H1 (cell line): ENCODE measurements at regions not wholly inside any gene's neighbourhood (a gene's known extent, or its start where the extent isn't known, plus 50 kb on each side); places are given as distances from the start of the nearest gene placed in this dataset.

Experiments used
- CTCF ChIA-PET: fragments of 300-600 bp; sonication (Branson Sonifier 250); formaldehyde crosslinking; loops from one replicate; lab custom pipeline; 2021; ENCODE audit not compliant: partially characterized antibody; lab: Charles Lee
- POLR2A ChIA-PET: fragments of 300-600 bp; sonication (Branson Sonifier 250); formaldehyde crosslinking; loops from one replicate; lab custom pipeline; 2021; ENCODE audit warnings: inconsistent platforms; ENCODE audit not compliant: partially characterized antibody; lab: Charles Lee
- DNase-seq, 2 experiments: peaks; one replicate each; pipeline versions ENCODE4 v3.0.0 to v3.0.0-alpha.2; 2010 to 2022; ENCODE audit warnings: low spot score in 2 of 2, low read depth in 1 of 2, mixed read lengths in 1 of 2
- FAIRE-seq: peaks from 2 replicates; lab custom pipeline; 2011; peaks lifted over from hg19 to GRCh38; lab: Jason Lieb, UNC
- H2AFZ ChIP-seq: 2 replicates; pipeline ENCODE4 v1.8.1; 2012; ENCODE audit warnings: low read length, inconsistent platforms
- H2AK5ac ChIP-seq: 2 replicates; pipeline ENCODE4 v1.6.1; 2013; ENCODE audit warnings: low read depth, low read length
- H2BK120ac ChIP-seq: replicated peaks from 2 replicates; pipeline ENCODE3; 2013; ENCODE audit warnings: low read depth, low read length, inconsistent platforms
- H2BK12ac ChIP-seq: 2 replicates; pipeline ENCODE4 v1.6.1; 2013; ENCODE audit warnings: low read depth, low read length
- H2BK15ac ChIP-seq: 2 replicates; pipeline ENCODE4 v1.6.1; 2013; ENCODE audit warnings: low read length
- H2BK20ac ChIP-seq: 2 replicates; pipeline ENCODE4 v1.6.1; 2013; ENCODE audit warnings: low read length
- H2BK5ac ChIP-seq: 2 replicates; pipeline ENCODE4 v1.6.1; 2013; ENCODE audit warnings: low read depth, low read length
- H3K14ac ChIP-seq: 2 replicates; pipeline ENCODE4 v1.6.1; 2013; ENCODE audit warnings: inconsistent platforms; ENCODE audit not compliant: insufficient read length
- H3K18ac ChIP-seq: 2 replicates; pipeline ENCODE4 v1.6.1; 2013; ENCODE audit warnings: low read length; ENCODE audit errors: extremely low read depth
- H3K23ac ChIP-seq: 2 replicates; pipeline ENCODE4 v1.6.1; 2013; ENCODE audit warnings: inconsistent platforms; ENCODE audit not compliant: insufficient read length
- H3K23me2 ChIP-seq: 2 replicates; pipeline ENCODE4 v1.6.1; 2013; ENCODE audit warnings: low read depth, low read length
- H3K27ac ChIP-seq: 2 replicates; pipeline ENCODE4 v1.6.1; 2011; ENCODE audit warnings: low read depth, low read length, inconsistent platforms
- H3K27me3 ChIP-seq, 4 experiments: replicated peaks in 1 of 4; 1 replicate in 1 of 4; 2 replicates in 3 of 4; pipeline versions ENCODE4 v1.6.1 to v1.8.1; 2011 to 2013; ENCODE audit warnings: low read length in 3 of 4, mild to moderate bottlenecking in 3 of 4, inconsistent platforms in 2 of 4, mixed read lengths in 2 of 4, moderate library complexity in 1 of 4; ENCODE audit not compliant: control insufficient read depth in 3 of 4, insufficient read depth in 3 of 4; ENCODE audit errors: extremely low read depth in 1 of 4
- H3K36me3 ChIP-seq, 4 experiments: 2 replicates each; pipeline versions ENCODE4 v1.6.1 to v1.8.1; 2011 to 2013; ENCODE audit warnings: mild to moderate bottlenecking in 4 of 4, low read length in 3 of 4, moderate library complexity in 2 of 4, control low read depth in 1 of 4, inconsistent platforms in 1 of 4; ENCODE audit not compliant: insufficient read depth in 4 of 4, control insufficient read depth in 2 of 4
- H3K4ac ChIP-seq: replicated peaks from 2 replicates; pipeline ENCODE3; 2013; ENCODE audit warnings: low read length, low read depth, mixed read lengths, inconsistent platforms; ENCODE audit not compliant: insufficient read length
- H3K4me1 ChIP-seq, 4 experiments: replicated peaks in 1 of 4; 1 replicate in 1 of 4; 2 replicates in 3 of 4; pipeline versions ENCODE4 v1.6.1 to v1.8.1; 2011 to 2013; ENCODE audit warnings: low read length in 3 of 4, inconsistent platforms in 2 of 4, mixed read lengths in 1 of 4; ENCODE audit not compliant: insufficient read depth in 4 of 4, control insufficient read depth in 3 of 4
- H3K4me2 ChIP-seq, 2 experiments: 2 replicates each; pipeline versions ENCODE4 v1.6.1 to v1.8.1; 2011 to 2013; ENCODE audit warnings: low read depth in 2 of 2, low read length in 2 of 2, control low read depth in 1 of 2, inconsistent platforms in 1 of 2, mild to moderate bottlenecking in 1 of 2; ENCODE audit not compliant: insufficient read depth in 1 of 2
- H3K4me3 ChIP-seq, 4 experiments: fragments of 200-600, 300-600 bp in 1 of 4; sonication (generic), shearing (Covaris generic), sonication (Bioruptor Twin) in 1 of 4; 2 replicates each; pipeline versions ENCODE4 v1.5.1 to v1.8.1; 2011 to 2016; ENCODE audit warnings: low read length in 4 of 4, low read depth in 3 of 4, control low read depth in 2 of 4, inconsistent platforms in 2 of 4, mild to moderate bottlenecking in 2 of 4, mixed read lengths in 1 of 4, moderate library complexity in 1 of 4; ENCODE audit not compliant: insufficient read depth in 2 of 4; ENCODE audit errors: extremely low read depth in 1 of 4
- H3K56ac ChIP-seq: replicated peaks from 2 replicates; pipeline ENCODE3; 2013; ENCODE audit warnings: low read depth, mild to moderate bottlenecking, mixed read lengths, low read length, inconsistent platforms; ENCODE audit not compliant: insufficient read length
- H3K79me1 ChIP-seq: 2 replicates; pipeline ENCODE4 v1.6.1; 2013; ENCODE audit warnings: low read depth, low read length, control low read depth
- H3K79me2 ChIP-seq, 2 experiments: 2 replicates each; pipeline versions ENCODE4 v1.6.1 to v1.8.1; 2012 to 2013; ENCODE audit warnings: low read length in 2 of 2, mild to moderate bottlenecking in 2 of 2, inconsistent platforms in 1 of 2; ENCODE audit not compliant: insufficient read depth in 2 of 2, control insufficient read depth in 1 of 2
- H3K9ac ChIP-seq, 4 experiments: replicated peaks in 1 of 4; 1 replicate in 1 of 4; 2 replicates in 3 of 4; pipeline versions ENCODE4 v1.6.1 to v1.8.1; 2011 to 2013; ENCODE audit warnings: low read depth in 3 of 4, low read length in 3 of 4, control low read depth in 2 of 4, mild to moderate bottlenecking in 2 of 4, moderate library complexity in 2 of 4, inconsistent platforms in 1 of 4; ENCODE audit errors: extremely low read depth in 1 of 4
- H3K9me3 ChIP-seq, 2 experiments: 2 replicates each; pipeline versions ENCODE4 v1.6.1 to v1.8.1; 2012 to 2013; ENCODE audit warnings: mild to moderate bottlenecking in 2 of 2, moderate library complexity in 2 of 2, control low read depth in 1 of 2, inconsistent platforms in 1 of 2, low read depth in 1 of 2, low read length in 1 of 2, mixed read lengths in 1 of 2; ENCODE audit not compliant: insufficient read depth in 2 of 2
- H4K20me1 ChIP-seq, 2 experiments: replicated peaks in 1 of 2; 2 replicates each; pipeline versions ENCODE3 to v1.8.1; 2011 to 2013; ENCODE audit warnings: inconsistent platforms in 2 of 2, low read length in 2 of 2, mild to moderate bottlenecking in 1 of 2; ENCODE audit not compliant: insufficient read depth in 2 of 2, control insufficient read depth in 1 of 2
- H4K5ac ChIP-seq: 2 replicates; pipeline ENCODE4 v1.6.1; 2013; ENCODE audit warnings: low read length, low read depth, mixed read lengths, inconsistent platforms; ENCODE audit not compliant: insufficient read length
- H4K8ac ChIP-seq: 2 replicates; pipeline ENCODE4 v1.8.0; 2013; ENCODE audit warnings: mild to moderate bottlenecking, moderate library complexity, low read length, inconsistent platforms; ENCODE audit not compliant: insufficient read depth; ENCODE audit errors: extremely low read depth
- H4K91ac ChIP-seq: replicated peaks from 2 replicates; pipeline ENCODE3; 2013; ENCODE audit warnings: low read length, mixed read lengths, inconsistent platforms; ENCODE audit not compliant: insufficient read length
- CBX5 ChIP-seq: fragments of 300-800, 300-1000 bp; sonication (generic); IDR thresholded peaks from 2 replicates; pipeline ENCODE4 v1.7.1; 2016; ENCODE audit warnings: antibody characterized with exemption, low read length, low read depth
- CBX8 ChIP-seq: fragments of 300-800, 300-1000 bp; sonication (generic); IDR thresholded peaks from 2 replicates; pipeline ENCODE4 v1.7.1; 2016; ENCODE audit warnings: low read depth, low read length, borderline replicate concordance
- CEBPB ChIP-seq: IDR thresholded peaks from 2 replicates; pipeline ENCODE4 v1.6.1; 2012; ENCODE audit warnings: low read depth, low read length
- CHD1 ChIP-seq: IDR thresholded peaks from 2 replicates; pipeline ENCODE4 v1.6.1; 2012; ENCODE audit warnings: low read depth, low read length, improper control_type of control experiment
- CTBP2 ChIP-seq: IDR thresholded peaks from 2 replicates; pipeline ENCODE4 v1.7.0; 2011; ENCODE audit warnings: borderline replicate concordance, mild to moderate bottlenecking, moderate library complexity, mixed read lengths, low read length; ENCODE audit not compliant: insufficient read depth, insufficient read length
- EGR1 ChIP-seq: IDR thresholded peaks from 2 replicates; pipeline ENCODE4 v1.6.1; 2011; ENCODE audit warnings: low read depth, low read length, borderline replicate concordance
- GABPA ChIP-seq: IDR thresholded peaks from 2 replicates; pipeline ENCODE4 v1.6.1; 2011; ENCODE audit warnings: mild to moderate bottlenecking, low read length, moderate library complexity, borderline replicate concordance; ENCODE audit not compliant: insufficient read depth
- PHF8 ChIP-seq: fragments of 200-600 bp; sonication (generic); conservative IDR thresholded peaks from 2 replicates; pipeline ENCODE4 v1.7.1; 2012; ENCODE audit warnings: low read depth, mild to moderate bottlenecking, inconsistent platforms, low read length, moderate library complexity
- RFX5 ChIP-seq: IDR thresholded peaks from 2 replicates; pipeline ENCODE4 v1.6.1; 2011; ENCODE audit warnings: low read depth, low read length, improper control_type of control experiment, borderline replicate concordance
- TAF1 ChIP-seq: IDR thresholded peaks from 2 replicates; pipeline ENCODE4 v1.6.1; 2011; ENCODE audit warnings: mild to moderate bottlenecking, low read depth, low read length
- TCF12 ChIP-seq: IDR thresholded peaks from 2 replicates; pipeline ENCODE4 v1.6.1; 2011; ENCODE audit warnings: low read depth, mild to moderate bottlenecking, low read length
- YY1 ChIP-seq: IDR thresholded peaks from 2 replicates; pipeline ENCODE4 v1.6.1; 2011; ENCODE audit warnings: low read depth, mild to moderate bottlenecking, low read length
- WGBS, 2 experiments: shearing (Covaris generic) in 1 of 2; methylation state at CpG; one replicate each; pipeline versions ENCODE4 v1.1.6 to v1.1.7; 2013 to 2015; ENCODE audit warnings: low lambda C conversion rate in 2 of 2, mixed read lengths in 2 of 2, inconsistent platforms in 1 of 2, low coverage in 1 of 2, missing lambda C conversion rate in 1 of 2; ENCODE audit not compliant: insufficient replicate concordance in 2 of 2, insufficient coverage in 1 of 2, insufficient read length in 1 of 2; ENCODE audit errors: extremely low coverage in 1 of 2, missing lambda C conversion rate in 1 of 2; 5-methylcytosine and 5-hydroxymethylcytosine counted together
- TF ChIP-seq, protein P1 (sequence below): IDR thresholded peaks from 2 replicates; pipeline ENCODE4 v1.6.1; 2011; ENCODE audit warnings: low read depth, mild to moderate bottlenecking, low read length; ENCODE audit not compliant: insufficient read depth
- TF ChIP-seq, protein P2 (sequence below): IDR thresholded peaks from 2 replicates; pipeline ENCODE4 v1.6.1; 2012; ENCODE audit warnings: inconsistent platforms

DNA sequence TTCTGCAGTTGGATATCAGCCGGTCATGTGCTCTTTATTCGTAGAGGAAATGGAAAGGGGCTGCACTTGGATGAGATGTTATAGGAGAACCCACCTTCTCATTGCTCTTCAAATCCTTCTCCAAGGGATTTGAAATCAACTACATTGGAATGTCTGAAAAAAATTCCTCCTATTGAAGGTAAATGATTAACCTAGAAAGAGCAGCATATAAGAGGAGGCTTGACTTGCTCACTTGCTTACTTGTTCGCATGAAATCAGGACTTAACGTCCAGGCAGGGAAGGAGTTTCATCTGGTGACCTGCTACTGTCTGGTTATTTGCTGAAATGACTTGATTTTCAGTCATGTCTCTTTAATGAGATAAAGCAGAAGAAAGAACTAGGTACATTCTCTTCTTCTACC lies 338.4 kb upstream of the NOCT start:
- no peak overlapping the region for H3K18ac ChIP-seq
- TF ChIP-seq, protein P1, sequence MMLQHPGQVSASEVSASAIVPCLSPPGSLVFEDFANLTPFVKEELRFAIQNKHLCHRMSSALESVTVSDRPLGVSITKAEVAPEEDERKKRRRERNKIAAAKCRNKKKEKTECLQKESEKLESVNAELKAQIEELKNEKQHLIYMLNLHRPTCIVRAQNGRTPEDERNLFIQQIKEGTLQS: no peak
- TF ChIP-seq CHD1 (no peak), YY1 (no peak), CEBPB (no peak), PHF8 (no peak), EGR1 (no peak), CBX5 (no peak), GABPA (no peak), CBX8 (no peak), TAF1 (no peak), CTBP2 (no peak), TCF12 (no peak), RFX5 (no peak)
- TF ChIP-seq, protein P2, sequence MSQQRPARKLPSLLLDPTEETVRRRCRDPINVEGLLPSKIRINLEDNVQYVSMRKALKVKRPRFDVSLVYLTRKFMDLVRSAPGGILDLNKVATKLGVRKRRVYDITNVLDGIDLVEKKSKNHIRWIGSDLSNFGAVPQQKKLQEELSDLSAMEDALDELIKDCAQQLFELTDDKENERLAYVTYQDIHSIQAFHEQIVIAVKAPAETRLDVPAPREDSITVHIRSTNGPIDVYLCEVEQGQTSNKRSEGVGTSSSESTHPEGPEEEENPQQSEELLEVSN: no peak

More for the DNA sequence above, 338.4 kb upstream of the NOCT start:
- Histone ChIP-seq H3K4me3 (no peak overlapping the region), H3K27me3 (no peaks in the 10 kb centered on the region; a peak in 1 of 7 replicates), H3K4me1 (peaks cover 0 to 19% (median 7%) of the 10 kb centered on the region in 4 experiments; a peak in 4 of 7 replicates), H4K8ac (no peak overlapping the region), H2AFZ (no peak overlapping the region), H3K27ac (no peak overlapping the region), H2BK120ac (no peak overlapping the region), H3K23me2 (no peaks in the 10 kb centered on the region), H3K23ac (no peak overlapping the region), H3K56ac (no peak overlapping the region), H3K9ac (no peak overlapping the region), H3K9me3 (no peaks in the 10 kb centered on the region), H2BK12ac (no peak overlapping the region), H3K4me2 (no peak overlapping the region), H4K91ac (no peak overlapping the region), H3K14ac (no peak overlapping the region), H4K20me1 (no peaks in the 10 kb centered on the region), H3K4ac (no peak overlapping the region), H3K36me3 (no peaks in the 10 kb centered on the region), H2BK15ac (no peak overlapping the region), H2AK5ac (no peak overlapping the region), H3K79me1 (no peaks in the 10 kb centered on the region), H2BK20ac (no peak overlapping the region), H3K79me2 (no peaks in the 10 kb centered on the region), H4K5ac (no peak overlapping the region), H2BK5ac (no peak overlapping the region)
- CTCF ChIA-PET: interaction anchor here (0.6 to 7.7 kb wide), 7 partner anchors 20 to 857 kb away, joined by 3 to 77 read pairs (median 4); no protein-coding TSS in a partner anchor
- POLR2A ChIA-PET: no interaction called here
- WGBS, 2 experiments: 98% methylated on average over 4 of the region's 4 CpGs; no CpG with 5 or more reads in 1 of the 2 experiments
- DNase-seq (no peak), FAIRE-seq (no peak)
